Keratinocyte (primary cell): ENCODE measurements at regions not wholly inside any gene's neighbourhood (a gene's known extent, or its start where the extent isn't known, plus 50 kb on each side); places are given as distances from the start of the nearest gene placed in this dataset.

Source experiments
- DNase-seq: peaks from one replicate; pipeline ENCODE4 v3.0.0-alpha.2; 2011; ENCODE audit warnings: low read depth, missing footprints, low spot score
- FAIRE-seq: peaks from 2 replicates; lab custom pipeline; 2011; peaks lifted over from hg19 to GRCh38; lab: Jason Lieb, UNC
- H2AFZ ChIP-seq: 2 replicates; pipeline ENCODE4 v1.6.0; 2012; ENCODE audit warnings: low read length, control low read depth, inconsistent platforms; ENCODE audit not compliant: control insufficient read depth
- H3K27ac ChIP-seq: 2 replicates; pipeline ENCODE4 v1.5.1; 2011; ENCODE audit warnings: low read length; ENCODE audit not compliant: control insufficient read depth, insufficient read depth
- H3K27me3 ChIP-seq: 3 replicates; pipeline ENCODE4 v1.6.0; 2011; ENCODE audit warnings: low read length; ENCODE audit not compliant: control insufficient read depth, insufficient read depth; ENCODE audit errors: extremely low read depth
- H3K36me3 ChIP-seq, 2 experiments: 2 replicates in 1 of 2; 3 replicates in 1 of 2; pipeline ENCODE4 v1.5.1; 2011; ENCODE audit warnings: low read length in 2 of 2, mild to moderate bottlenecking in 1 of 2; ENCODE audit not compliant: control insufficient read depth in 2 of 2, insufficient read depth in 2 of 2; ENCODE audit errors: extremely low read depth in 1 of 2
- H3K4me1 ChIP-seq: 3 replicates; pipeline ENCODE4 v1.5.1; 2011; ENCODE audit warnings: low read length; ENCODE audit not compliant: control insufficient read depth, insufficient read depth; ENCODE audit errors: extremely low read depth
- H3K4me2 ChIP-seq: 3 replicates; pipeline ENCODE4 v1.6.0; 2011; ENCODE audit warnings: low read depth, low read length; ENCODE audit not compliant: control insufficient read depth, insufficient read depth; ENCODE audit errors: extremely low read depth
- H3K4me3 ChIP-seq, 3 experiments: fragments of 200-600 bp in 1 of 3; sonication (generic) in 1 of 3; 2 replicates in 2 of 3; 3 replicates in 1 of 3; pipeline ENCODE4 v1.5.1; 2011 to 2016; ENCODE audit warnings: low read length in 3 of 3, mild to moderate bottlenecking in 3 of 3, control low read depth in 2 of 3, inconsistent platforms in 1 of 3, low read depth in 1 of 3, mixed read lengths in 1 of 3, mixed run types in 1 of 3, moderate library complexity in 1 of 3; ENCODE audit not compliant: control insufficient read depth in 2 of 3, insufficient read depth in 2 of 3; ENCODE audit errors: extremely low read depth in 1 of 3
- H3K79me2 ChIP-seq: 2 replicates; pipeline ENCODE4 v1.6.0; 2012; ENCODE audit warnings: low read length; ENCODE audit not compliant: control insufficient read depth, insufficient read depth
- H3K9ac ChIP-seq: 3 replicates; pipeline ENCODE4 v1.6.0; 2011; ENCODE audit warnings: low read length; ENCODE audit not compliant: control insufficient read depth, insufficient read depth; ENCODE audit errors: extremely low read depth
- H3K9me1 ChIP-seq: 3 replicates; pipeline ENCODE4 v1.6.0; 2011; ENCODE audit warnings: low read length; ENCODE audit not compliant: control insufficient read depth, insufficient read depth; ENCODE audit errors: extremely low read depth
- H3K9me3 ChIP-seq: 2 replicates; pipeline ENCODE4 v1.5.1; 2012; ENCODE audit warnings: low read depth, low read length; ENCODE audit not compliant: control insufficient read depth
- H4K20me1 ChIP-seq: 3 replicates; pipeline ENCODE4 v1.6.0; 2011; ENCODE audit warnings: low read length; ENCODE audit not compliant: control insufficient read depth, insufficient read depth; ENCODE audit errors: extremely low read depth
- EZH2 ChIP-seq: IDR thresholded peaks from one replicate; pipeline ENCODE4 v1.6.1; 2012; ENCODE audit warnings: inconsistent platforms, mild to moderate bottlenecking, low read length, moderate library complexity
- dilution Hi-C: fragments of 300-500 bp; cut with MboI; formaldehyde crosslinking; loops from one replicate; pipeline ENCODE4 v1.7.0; 2020; ENCODE audit warnings: low sequenced_read_pairs; ENCODE audit not compliant: extremely low pct_ligation_motif_present
- TF ChIP-seq, protein P1 (sequence below), 3 experiments: IDR thresholded peaks in 1 of 3; conservative IDR thresholded peaks in 1 of 3; optimal IDR thresholded peaks in 1 of 3; 2 replicates in 2 of 3; 3 replicates in 1 of 3; pipeline versions ENCODE3 to v1.5.1; 2011; ENCODE audit warnings: low read length in 3 of 3, mild to moderate bottlenecking in 3 of 3, moderate library complexity in 2 of 3, control low read depth in 1 of 3, inconsistent platforms in 1 of 3; ENCODE audit not compliant: insufficient read depth in 2 of 3; ENCODE audit errors: extremely low read depth in 1 of 3

DNA sequence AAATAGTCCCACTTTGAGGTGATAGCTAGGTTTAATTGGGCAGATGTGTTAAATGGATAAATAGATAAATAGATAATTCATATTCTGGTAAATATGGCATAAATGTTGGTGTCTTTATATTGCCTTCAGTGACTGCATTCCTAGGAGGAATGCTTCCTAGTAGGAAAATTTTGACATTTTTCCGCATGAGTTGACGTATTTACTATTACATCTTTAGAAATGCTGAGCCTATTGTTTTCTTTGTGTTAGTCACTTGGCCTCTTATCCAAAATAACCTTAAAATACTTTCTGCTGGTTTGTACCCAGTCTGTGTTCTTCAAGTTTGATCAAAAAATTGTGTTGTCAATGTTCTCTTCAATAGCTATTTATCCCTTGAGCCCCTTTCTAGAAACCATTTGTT, 495.6 kb upstream of the ZEB2 start:
- no peaks in the 10 kb centered on the region for H3K27me3 ChIP-seq
- H3K79me2 ChIP-seq: no peaks in the 10 kb centered on the region
- no peak for TF ChIP-seq EZH2
- TF ChIP-seq, protein P1, sequence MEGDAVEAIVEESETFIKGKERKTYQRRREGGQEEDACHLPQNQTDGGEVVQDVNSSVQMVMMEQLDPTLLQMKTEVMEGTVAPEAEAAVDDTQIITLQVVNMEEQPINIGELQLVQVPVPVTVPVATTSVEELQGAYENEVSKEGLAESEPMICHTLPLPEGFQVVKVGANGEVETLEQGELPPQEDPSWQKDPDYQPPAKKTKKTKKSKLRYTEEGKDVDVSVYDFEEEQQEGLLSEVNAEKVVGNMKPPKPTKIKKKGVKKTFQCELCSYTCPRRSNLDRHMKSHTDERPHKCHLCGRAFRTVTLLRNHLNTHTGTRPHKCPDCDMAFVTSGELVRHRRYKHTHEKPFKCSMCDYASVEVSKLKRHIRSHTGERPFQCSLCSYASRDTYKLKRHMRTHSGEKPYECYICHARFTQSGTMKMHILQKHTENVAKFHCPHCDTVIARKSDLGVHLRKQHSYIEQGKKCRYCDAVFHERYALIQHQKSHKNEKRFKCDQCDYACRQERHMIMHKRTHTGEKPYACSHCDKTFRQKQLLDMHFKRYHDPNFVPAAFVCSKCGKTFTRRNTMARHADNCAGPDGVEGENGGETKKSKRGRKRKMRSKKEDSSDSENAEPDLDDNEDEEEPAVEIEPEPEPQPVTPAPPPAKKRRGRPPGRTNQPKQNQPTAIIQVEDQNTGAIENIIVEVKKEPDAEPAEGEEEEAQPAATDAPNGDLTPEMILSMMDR (optimal IDR thresholded peaks at IDR 0.05 in 1 of 3, IDR thresholded peaks at IDR 0.05 in 1 of 3, conservative IDR thresholded peaks at IDR 0.05 in 1 of 3; ENCODE audit: extremely low read depth in 1 of 3, insufficient read depth in 2 of 3, low read length in 3 of 3): no peak
- no peak overlapping the region for H3K4me2 ChIP-seq
- no peak overlapping the region for H3K27ac ChIP-seq
- dilution Hi-C loops: no loop called here
- no peaks in the 10 kb centered on the region for H4K20me1 ChIP-seq
- H3K36me3 ChIP-seq: no peaks in the 10 kb centered on the region
- no peak overlapping the region for H3K4me3 ChIP-seq
- no peak overlapping the region for H2AFZ ChIP-seq
- H3K9me1 ChIP-seq: no peaks in the 10 kb centered on the region
- no peaks in the 10 kb centered on the region for H3K9me3 ChIP-seq
- peaks cover 9% of the 10 kb centered on the region for H3K4me1 ChIP-seq
- FAIRE-seq: no peak
- no peak for DNase-seq
- H3K9ac ChIP-seq: no peak overlapping the region

- dilution Hi-C loops: no loop called here
- no peak overlapping the region for H3K4me3 ChIP-seq
- DNase-seq: no peak
These were observed 492.9 kb upstream of the ZEB2 start for GRCh38 chr2:145012806-145013205.

More at GRCh38 chr2:145012806-145013205, 492.9 kb upstream of the ZEB2 start:
- Histone ChIP-seq H3K4me2 (no peak overlapping the region), H3K9me1 (no peaks in the 10 kb centered on the region), H3K4me1 (peaks cover 9% of the 10 kb centered on the region), H2AFZ (no peak overlapping the region), H3K9me3 (no peaks in the 10 kb centered on the region), H4K20me1 (no peaks in the 10 kb centered on the region), H3K36me3 (no peaks in the 10 kb centered on the region), H3K9ac (no peak overlapping the region), H3K79me2 (no peaks in the 10 kb centered on the region), H3K27me3 (no peaks in the 10 kb centered on the region), H3K27ac (no peak overlapping the region)
- FAIRE-seq: no peak
- TF ChIP-seq, protein P1 (optimal IDR thresholded peaks at IDR 0.05 in 1 of 3, IDR thresholded peaks at IDR 0.05 in 1 of 3, conservative IDR thresholded peaks at IDR 0.05 in 1 of 3; ENCODE audit: extremely low read depth in 1 of 3, insufficient read depth in 2 of 3, low read length in 3 of 3): no peak
- TF ChIP-seq EZH2: no peak
